H1 (cell line): ENCODE measurements at regions not wholly inside any gene's neighbourhood (a gene's known extent, or its start where the extent isn't known, plus 50 kb on each side); places are given as distances from the start of the nearest gene placed in this dataset.

ENCODE experiments used
- CTCF ChIA-PET: fragments of 300-600 bp; sonication (Branson Sonifier 250); formaldehyde crosslinking; loops from one replicate; lab custom pipeline; 2021; ENCODE audit not compliant: partially characterized antibody; lab: Charles Lee
- POLR2A ChIA-PET: fragments of 300-600 bp; sonication (Branson Sonifier 250); formaldehyde crosslinking; loops from one replicate; lab custom pipeline; 2021; ENCODE audit warnings: inconsistent platforms; ENCODE audit not compliant: partially characterized antibody; lab: Charles Lee
- DNase-seq, 2 experiments: peaks; one replicate each; pipeline versions ENCODE4 v3.0.0 to v3.0.0-alpha.2; 2010 to 2022; ENCODE audit warnings: low spot score in 2 of 2, low read depth in 1 of 2, mixed read lengths in 1 of 2
- FAIRE-seq: peaks from 2 replicates; lab custom pipeline; 2011; peaks lifted over from hg19 to GRCh38; lab: Jason Lieb, UNC
- H2AFZ ChIP-seq: 2 replicates; pipeline ENCODE4 v1.8.1; 2012; ENCODE audit warnings: low read length, inconsistent platforms
- H2AK5ac ChIP-seq: 2 replicates; pipeline ENCODE4 v1.6.1; 2013; ENCODE audit warnings: low read depth, low read length
- H2BK120ac ChIP-seq: replicated peaks from 2 replicates; pipeline ENCODE3; 2013; ENCODE audit warnings: low read depth, low read length, inconsistent platforms
- H2BK12ac ChIP-seq: 2 replicates; pipeline ENCODE4 v1.6.1; 2013; ENCODE audit warnings: low read depth, low read length
- H2BK15ac ChIP-seq: 2 replicates; pipeline ENCODE4 v1.6.1; 2013; ENCODE audit warnings: low read length
- H2BK20ac ChIP-seq: 2 replicates; pipeline ENCODE4 v1.6.1; 2013; ENCODE audit warnings: low read length
- H2BK5ac ChIP-seq: 2 replicates; pipeline ENCODE4 v1.6.1; 2013; ENCODE audit warnings: low read depth, low read length
- H3K14ac ChIP-seq: 2 replicates; pipeline ENCODE4 v1.6.1; 2013; ENCODE audit warnings: inconsistent platforms; ENCODE audit not compliant: insufficient read length
- H3K18ac ChIP-seq: 2 replicates; pipeline ENCODE4 v1.6.1; 2013; ENCODE audit warnings: low read length; ENCODE audit errors: extremely low read depth
- H3K23ac ChIP-seq: 2 replicates; pipeline ENCODE4 v1.6.1; 2013; ENCODE audit warnings: inconsistent platforms; ENCODE audit not compliant: insufficient read length
- H3K23me2 ChIP-seq: 2 replicates; pipeline ENCODE4 v1.6.1; 2013; ENCODE audit warnings: low read depth, low read length
- H3K27ac ChIP-seq: 2 replicates; pipeline ENCODE4 v1.6.1; 2011; ENCODE audit warnings: low read depth, low read length, inconsistent platforms
- H3K27me3 ChIP-seq, 4 experiments: replicated peaks in 1 of 4; 1 replicate in 1 of 4; 2 replicates in 3 of 4; pipeline versions ENCODE4 v1.6.1 to v1.8.1; 2011 to 2013; ENCODE audit warnings: low read length in 3 of 4, mild to moderate bottlenecking in 3 of 4, inconsistent platforms in 2 of 4, mixed read lengths in 2 of 4, moderate library complexity in 1 of 4; ENCODE audit not compliant: control insufficient read depth in 3 of 4, insufficient read depth in 3 of 4; ENCODE audit errors: extremely low read depth in 1 of 4
- H3K36me3 ChIP-seq, 4 experiments: 2 replicates each; pipeline versions ENCODE4 v1.6.1 to v1.8.1; 2011 to 2013; ENCODE audit warnings: mild to moderate bottlenecking in 4 of 4, low read length in 3 of 4, moderate library complexity in 2 of 4, control low read depth in 1 of 4, inconsistent platforms in 1 of 4; ENCODE audit not compliant: insufficient read depth in 4 of 4, control insufficient read depth in 2 of 4
- H3K4ac ChIP-seq: replicated peaks from 2 replicates; pipeline ENCODE3; 2013; ENCODE audit warnings: low read length, low read depth, mixed read lengths, inconsistent platforms; ENCODE audit not compliant: insufficient read length
- H3K4me1 ChIP-seq, 4 experiments: replicated peaks in 1 of 4; 1 replicate in 1 of 4; 2 replicates in 3 of 4; pipeline versions ENCODE4 v1.6.1 to v1.8.1; 2011 to 2013; ENCODE audit warnings: low read length in 3 of 4, inconsistent platforms in 2 of 4, mixed read lengths in 1 of 4; ENCODE audit not compliant: insufficient read depth in 4 of 4, control insufficient read depth in 3 of 4
- H3K4me2 ChIP-seq, 2 experiments: 2 replicates each; pipeline versions ENCODE4 v1.6.1 to v1.8.1; 2011 to 2013; ENCODE audit warnings: low read depth in 2 of 2, low read length in 2 of 2, control low read depth in 1 of 2, inconsistent platforms in 1 of 2, mild to moderate bottlenecking in 1 of 2; ENCODE audit not compliant: insufficient read depth in 1 of 2
- H3K4me3 ChIP-seq, 4 experiments: fragments of 200-600, 300-600 bp in 1 of 4; sonication (generic), shearing (Covaris generic), sonication (Bioruptor Twin) in 1 of 4; 2 replicates each; pipeline versions ENCODE4 v1.5.1 to v1.8.1; 2011 to 2016; ENCODE audit warnings: low read length in 4 of 4, low read depth in 3 of 4, control low read depth in 2 of 4, inconsistent platforms in 2 of 4, mild to moderate bottlenecking in 2 of 4, mixed read lengths in 1 of 4, moderate library complexity in 1 of 4; ENCODE audit not compliant: insufficient read depth in 2 of 4; ENCODE audit errors: extremely low read depth in 1 of 4
- H3K56ac ChIP-seq: replicated peaks from 2 replicates; pipeline ENCODE3; 2013; ENCODE audit warnings: low read depth, mild to moderate bottlenecking, mixed read lengths, low read length, inconsistent platforms; ENCODE audit not compliant: insufficient read length
- H3K79me1 ChIP-seq: 2 replicates; pipeline ENCODE4 v1.6.1; 2013; ENCODE audit warnings: low read depth, low read length, control low read depth
- H3K79me2 ChIP-seq, 2 experiments: 2 replicates each; pipeline versions ENCODE4 v1.6.1 to v1.8.1; 2012 to 2013; ENCODE audit warnings: low read length in 2 of 2, mild to moderate bottlenecking in 2 of 2, inconsistent platforms in 1 of 2; ENCODE audit not compliant: insufficient read depth in 2 of 2, control insufficient read depth in 1 of 2
- H3K9ac ChIP-seq, 4 experiments: replicated peaks in 1 of 4; 1 replicate in 1 of 4; 2 replicates in 3 of 4; pipeline versions ENCODE4 v1.6.1 to v1.8.1; 2011 to 2013; ENCODE audit warnings: low read depth in 3 of 4, low read length in 3 of 4, control low read depth in 2 of 4, mild to moderate bottlenecking in 2 of 4, moderate library complexity in 2 of 4, inconsistent platforms in 1 of 4; ENCODE audit errors: extremely low read depth in 1 of 4
- H3K9me3 ChIP-seq, 2 experiments: 2 replicates each; pipeline versions ENCODE4 v1.6.1 to v1.8.1; 2012 to 2013; ENCODE audit warnings: mild to moderate bottlenecking in 2 of 2, moderate library complexity in 2 of 2, control low read depth in 1 of 2, inconsistent platforms in 1 of 2, low read depth in 1 of 2, low read length in 1 of 2, mixed read lengths in 1 of 2; ENCODE audit not compliant: insufficient read depth in 2 of 2
- H4K20me1 ChIP-seq, 2 experiments: replicated peaks in 1 of 2; 2 replicates each; pipeline versions ENCODE3 to v1.8.1; 2011 to 2013; ENCODE audit warnings: inconsistent platforms in 2 of 2, low read length in 2 of 2, mild to moderate bottlenecking in 1 of 2; ENCODE audit not compliant: insufficient read depth in 2 of 2, control insufficient read depth in 1 of 2
- H4K5ac ChIP-seq: 2 replicates; pipeline ENCODE4 v1.6.1; 2013; ENCODE audit warnings: low read length, low read depth, mixed read lengths, inconsistent platforms; ENCODE audit not compliant: insufficient read length
- H4K8ac ChIP-seq: 2 replicates; pipeline ENCODE4 v1.8.0; 2013; ENCODE audit warnings: mild to moderate bottlenecking, moderate library complexity, low read length, inconsistent platforms; ENCODE audit not compliant: insufficient read depth; ENCODE audit errors: extremely low read depth
- H4K91ac ChIP-seq: replicated peaks from 2 replicates; pipeline ENCODE3; 2013; ENCODE audit warnings: low read length, mixed read lengths, inconsistent platforms; ENCODE audit not compliant: insufficient read length
- CBX8 ChIP-seq: fragments of 300-800, 300-1000 bp; sonication (generic); IDR thresholded peaks from 2 replicates; pipeline ENCODE4 v1.7.1; 2016; ENCODE audit warnings: low read depth, low read length, borderline replicate concordance
- CEBPB ChIP-seq: IDR thresholded peaks from 2 replicates; pipeline ENCODE4 v1.6.1; 2012; ENCODE audit warnings: low read depth, low read length
- CREB1 ChIP-seq: IDR thresholded peaks from 2 replicates; pipeline ENCODE4 v1.6.1; 2012; ENCODE audit warnings: inconsistent platforms
- EP300 ChIP-seq, 2 experiments: IDR thresholded peaks; 1 replicate in 1 of 2; 2 replicates in 1 of 2; pipeline ENCODE4 v1.6.1; 2011 to 2012; ENCODE audit warnings: low read depth in 2 of 2, low read length in 2 of 2, mild to moderate bottlenecking in 2 of 2, borderline replicate concordance in 1 of 2, inconsistent platforms in 1 of 2, moderate library complexity in 1 of 2
- WGBS, 2 experiments: shearing (Covaris generic) in 1 of 2; methylation state at CpG; one replicate each; pipeline versions ENCODE4 v1.1.6 to v1.1.7; 2013 to 2015; ENCODE audit warnings: low lambda C conversion rate in 2 of 2, mixed read lengths in 2 of 2, inconsistent platforms in 1 of 2, low coverage in 1 of 2, missing lambda C conversion rate in 1 of 2; ENCODE audit not compliant: insufficient replicate concordance in 2 of 2, insufficient coverage in 1 of 2, insufficient read length in 1 of 2; ENCODE audit errors: extremely low coverage in 1 of 2, missing lambda C conversion rate in 1 of 2; 5-methylcytosine and 5-hydroxymethylcytosine counted together

DNA sequence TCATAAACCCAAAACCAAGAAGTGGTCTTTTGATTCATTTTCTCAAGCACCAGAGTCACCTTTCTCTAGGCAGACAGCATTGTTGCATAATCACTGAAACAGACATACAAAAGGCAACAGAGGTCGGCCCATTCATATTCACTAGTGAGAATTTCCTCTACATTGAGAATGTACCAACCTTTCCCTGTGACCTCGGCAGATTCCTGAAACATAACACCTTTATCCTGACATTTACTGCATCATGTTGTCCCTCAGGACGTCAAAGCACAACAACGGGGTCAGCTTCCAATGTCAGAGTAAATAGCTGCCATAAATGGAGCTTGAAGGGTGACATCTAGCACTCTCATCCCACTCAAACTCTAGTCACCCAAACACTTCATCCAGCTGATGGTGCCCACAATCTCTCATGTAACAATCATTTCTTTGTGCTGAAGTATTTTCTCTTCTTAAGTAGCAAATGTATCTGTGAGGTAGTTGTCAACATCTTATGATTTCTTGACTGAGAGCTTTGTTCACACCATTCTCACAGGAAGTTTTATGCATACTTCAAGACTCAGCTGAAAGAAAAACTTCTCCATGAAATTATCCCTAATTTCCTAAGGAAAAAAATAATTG, 802.6 kb upstream of the CHAC2 start:
- Histone ChIP-seq H3K23me2 (no peaks in the 10 kb centered on the region), H3K4me1 (peaks cover 0 to 5% (median 2%) of the 10 kb centered on the region in 4 experiments; a peak in 2 of 7 replicates), H3K14ac (no peak overlapping the region)
- no peak for TF ChIP-seq EP300 (IDR thresholded peaks at IDR 0.05; ENCODE audit: borderline replicate concordance in 1 of 2, low read depth in 2 of 2, low read length in 2 of 2)
- TF ChIP-seq CEBPB = peak; percentile 81
- no peak for TF ChIP-seq CBX8
- peak; percentile 78 for TF ChIP-seq CREB1
- TF ChIP-seq, all 59 proteins: peak for 2
- H3K79me1 ChIP-seq = no peaks in the 10 kb centered on the region
- no peaks in the 10 kb centered on the region for H3K27me3 ChIP-seq
- H4K8ac ChIP-seq = no peak overlapping the region
- ChIA-PET CTCF (interaction anchor here (1.6 to 2.2 kb wide), 2 partner anchors 8 to 11 kb away, joined by 6 to 8 read pairs; no protein-coding TSS in a partner anchor), POLR2A (no interaction called here)
- H3K56ac ChIP-seq = no peak overlapping the region
- no peak overlapping the region for H2BK12ac ChIP-seq
- H2AFZ ChIP-seq = peak overlapping the region; percentile 48; the same call in 1 of the 2 replicates
- no peak overlapping the region for H2AK5ac ChIP-seq
- no peak overlapping the region for H3K27ac ChIP-seq
- H2BK20ac ChIP-seq = no peak overlapping the region
- H3K23ac ChIP-seq = no peak overlapping the region
- no peaks in the 10 kb centered on the region; a peak in 1 of 4 replicates for H3K9me3 ChIP-seq
- H3K4ac ChIP-seq = no peak overlapping the region
- 51% methylated on average over 4 of the region's 4 CpGs; no CpG with 5 or more reads in 1 of the 2 experiments for WGBS, 2 experiments
- H3K4me3 ChIP-seq = no peak overlapping the region
- no peak for FAIRE-seq
- no peak overlapping the region for H3K9ac ChIP-seq
- H2BK120ac ChIP-seq = no peak overlapping the region
- DNase-seq = no peak
- H4K5ac ChIP-seq = no peak overlapping the region
- H4K20me1 ChIP-seq = no peaks in the 10 kb centered on the region
- H3K36me3 ChIP-seq = no peaks in the 10 kb centered on the region
- H4K91ac ChIP-seq = no peak overlapping the region
- no peak overlapping the region for H2BK15ac ChIP-seq
- no peak overlapping the region for H3K18ac ChIP-seq
- H3K79me2 ChIP-seq = no peaks in the 10 kb centered on the region
- H3K4me2 ChIP-seq = 0 out of 4 replicates have a peak overlapping the region, but pooled peaks of 1 of the 2 experiments have one; percentile 29
- H2BK5ac ChIP-seq = no peak overlapping the region
